ENCODE measurements at regions not wholly inside any gene's neighbourhood (a gene's known extent, or its start where the extent isn't known, plus 50 kb on each side); places are given as distances from the start of the nearest gene placed in this dataset.

DNA sequence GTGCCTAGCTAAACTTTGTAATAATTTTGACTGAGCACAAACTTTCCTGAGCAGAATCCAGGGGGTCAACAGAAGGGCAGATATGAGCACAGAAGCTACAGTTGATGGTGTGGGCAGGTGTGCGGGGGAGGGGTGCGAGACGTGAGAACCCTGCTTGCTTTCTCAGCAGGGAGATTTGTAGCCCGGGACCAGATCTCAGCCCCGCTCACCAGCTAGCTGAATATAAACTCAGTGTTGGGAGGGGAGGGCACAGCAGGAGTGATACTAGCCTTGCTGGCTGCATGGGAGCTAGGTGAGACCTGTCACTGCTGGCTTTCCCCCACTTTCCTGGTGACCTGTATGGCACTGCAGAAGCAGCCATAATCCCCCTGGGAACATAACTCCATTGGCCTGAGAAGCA lies 83.4 kb downstream of the CLDN1 start:
- TF ChIP-seq EZH2 (IDR thresholded peaks at IDR 0.05; ENCODE audit: low read length, missing control alignments), result no peak
- TF ChIP-seq, protein P1, sequence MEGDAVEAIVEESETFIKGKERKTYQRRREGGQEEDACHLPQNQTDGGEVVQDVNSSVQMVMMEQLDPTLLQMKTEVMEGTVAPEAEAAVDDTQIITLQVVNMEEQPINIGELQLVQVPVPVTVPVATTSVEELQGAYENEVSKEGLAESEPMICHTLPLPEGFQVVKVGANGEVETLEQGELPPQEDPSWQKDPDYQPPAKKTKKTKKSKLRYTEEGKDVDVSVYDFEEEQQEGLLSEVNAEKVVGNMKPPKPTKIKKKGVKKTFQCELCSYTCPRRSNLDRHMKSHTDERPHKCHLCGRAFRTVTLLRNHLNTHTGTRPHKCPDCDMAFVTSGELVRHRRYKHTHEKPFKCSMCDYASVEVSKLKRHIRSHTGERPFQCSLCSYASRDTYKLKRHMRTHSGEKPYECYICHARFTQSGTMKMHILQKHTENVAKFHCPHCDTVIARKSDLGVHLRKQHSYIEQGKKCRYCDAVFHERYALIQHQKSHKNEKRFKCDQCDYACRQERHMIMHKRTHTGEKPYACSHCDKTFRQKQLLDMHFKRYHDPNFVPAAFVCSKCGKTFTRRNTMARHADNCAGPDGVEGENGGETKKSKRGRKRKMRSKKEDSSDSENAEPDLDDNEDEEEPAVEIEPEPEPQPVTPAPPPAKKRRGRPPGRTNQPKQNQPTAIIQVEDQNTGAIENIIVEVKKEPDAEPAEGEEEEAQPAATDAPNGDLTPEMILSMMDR (conservative IDR thresholded peaks at IDR 0.05 in 1 of 2, IDR thresholded peaks at IDR 0.05 in 1 of 2; ENCODE audit: low read depth in 1 of 2, low read length in 2 of 2), result no peak
